ENCODE measurements at regions not wholly inside any gene's neighbourhood (a gene's known extent, or its start where the extent isn't known, plus 50 kb on each side); places are given as distances from the start of the nearest gene placed in this dataset.

- H3K4me3 ChIP-seq, result no peak overlapping the region
- H3K9me3 ChIP-seq, result peaks cover 2% of the 10 kb centered on the region; the same call in 1 of the 2 replicates
- H3K36me3 ChIP-seq, result no peaks in the 10 kb centered on the region
- H3K27me3 ChIP-seq, result no peaks in the 10 kb centered on the region
- no peak for DNase-seq
Observed at GRCh38 chr7:131011976-131012375, 278.0 kb upstream of the KLF14 start.

- H3K4me3 ChIP-seq, result no peak overlapping the region
- no peaks in the 10 kb centered on the region for H3K27me3 ChIP-seq
- peak; percentile 79 for DNase-seq
- H3K9me3 ChIP-seq, result peaks cover 2% of the 10 kb centered on the region; the same call in 1 of the 2 replicates
- no peaks in the 10 kb centered on the region for H3K36me3 ChIP-seq
Observed at GRCh38 chr7:131012477-131013031, 278.5 kb upstream of the KLF14 start.

GRCh38 chr7:131013716-131014115 is 279.7 kb upstream of the KLF14 start:
- Histone ChIP-seq H3K36me3 (no peaks in the 10 kb centered on the region), H3K27me3 (no peaks in the 10 kb centered on the region), H3K4me3 (no peak overlapping the region), H3K9me3 (peaks cover 2% of the 10 kb centered on the region; the same call in 1 of the 2 replicates)
- no peak for DNase-seq

- Histone ChIP-seq H3K4me3 (no peak overlapping the region), H3K36me3 (no peaks in the 10 kb centered on the region), H3K27me3 (no peaks in the 10 kb centered on the region), H3K9me3 (peaks cover 2% of the 10 kb centered on the region; the same call in 1 of the 2 replicates)
- DNase-seq, result no peak
Observed at GRCh38 chr7:131014906-131015656, 281.1 kb upstream of the KLF14 start.

- peak; percentile 43 for DNase-seq
- H3K9me3 ChIP-seq, result peaks cover 2% of the 10 kb centered on the region; the same call in 1 of the 2 replicates
- H3K4me3 ChIP-seq, result no peak overlapping the region
- no peaks in the 10 kb centered on the region for H3K27me3 ChIP-seq
- no peaks in the 10 kb centered on the region for H3K36me3 ChIP-seq
Observed at GRCh38 chr7:131015657-131015958, 281.6 kb upstream of the KLF14 start.

- Histone ChIP-seq H3K9me3 (peaks cover 2% of the 10 kb centered on the region; the same call in 1 of the 2 replicates), H3K4me3 (no peak overlapping the region), H3K36me3 (no peaks in the 10 kb centered on the region), H3K27me3 (no peaks in the 10 kb centered on the region)
- DNase-seq, result no peak
Observed at GRCh38 chr7:131016230-131016629, 282.2 kb upstream of the KLF14 start.

- no peak for DNase-seq
- Histone ChIP-seq H3K27me3 (no peaks in the 10 kb centered on the region), H3K9me3 (peaks cover 2% of the 10 kb centered on the region; the same call in 1 of the 2 replicates), H3K36me3 (no peaks in the 10 kb centered on the region), H3K4me3 (no peak overlapping the region)
Observed at GRCh38 chr7:131019351-131019750, 285.3 kb upstream of the KLF14 start.

- Histone ChIP-seq H3K27me3 (no peaks in the 10 kb centered on the region), H3K4me3 (no peak overlapping the region), H3K36me3 (no peaks in the 10 kb centered on the region), H3K9me3 (peaks cover under 1% of the 10 kb centered on the region; the same call in 1 of the 2 replicates)
- no peak for DNase-seq
Observed at GRCh38 chr7:131020759-131021261, 286.8 kb upstream of the KLF14 start.

GRCh38 chr7:131021460-131021859 is 287.5 kb upstream of the KLF14 start:
- H3K27me3 ChIP-seq, result no peaks in the 10 kb centered on the region
- H3K36me3 ChIP-seq, result no peaks in the 10 kb centered on the region
- DNase-seq, result no peak
- no peaks in the 10 kb centered on the region for H3K9me3 ChIP-seq
- no peak overlapping the region for H3K4me3 ChIP-seq

- Histone ChIP-seq H3K4me3 (no peak overlapping the region), H3K36me3 (no peaks in the 10 kb centered on the region), H3K9me3 (no peaks in the 10 kb centered on the region), H3K27me3 (no peaks in the 10 kb centered on the region)
- DNase-seq, result no peak
Observed at GRCh38 chr7:131021902-131022301, 287.9 kb upstream of the KLF14 start.

GRCh38 chr7:131026297-131027000 is 292.4 kb upstream of the KLF14 start:
- DNase-seq, result no peak
- Histone ChIP-seq H3K4me3 (no peak overlapping the region), H3K9me3 (no peaks in the 10 kb centered on the region)

GRCh38 chr7:131027287-131027773 is 293.3 kb upstream of the KLF14 start:
- peak; percentile 45 for DNase-seq
- Histone ChIP-seq H3K4me3 (no peak overlapping the region), H3K9me3 (no peaks in the 10 kb centered on the region), H3K36me3 (no peaks in the 10 kb centered on the region), H3K27me3 (no peaks in the 10 kb centered on the region)

More at GRCh38 chr7:131026297-131027000, 292.4 kb upstream of the KLF14 start:
- Histone ChIP-seq H3K36me3 (no peaks in the 10 kb centered on the region), H3K27me3 (no peaks in the 10 kb centered on the region)

- no peaks in the 10 kb centered on the region for H3K27me3 ChIP-seq
- H3K9me3 ChIP-seq, result no peaks in the 10 kb centered on the region
- no peaks in the 10 kb centered on the region for H3K36me3 ChIP-seq
Observed at GRCh38 chr7:131028295-131028694, 294.3 kb upstream of the KLF14 start.

GRCh38 chr7:131029002-131029401 is 295.0 kb upstream of the KLF14 start:
- Histone ChIP-seq H3K27me3 (no peaks in the 10 kb centered on the region), H3K4me3 (no peak overlapping the region), H3K9me3 (no peaks in the 10 kb centered on the region), H3K36me3 (no peaks in the 10 kb centered on the region)
- DNase-seq, result no peak

More at GRCh38 chr7:131028295-131028694, 294.3 kb upstream of the KLF14 start:
- DNase-seq, result no peak
- no peak overlapping the region for H3K4me3 ChIP-seq

- Histone ChIP-seq H3K27me3 (no peaks in the 10 kb centered on the region), H3K9me3 (no peaks in the 10 kb centered on the region), H3K4me3 (no peak overlapping the region), H3K36me3 (no peaks in the 10 kb centered on the region)
- no peak for DNase-seq
Observed at GRCh38 chr7:131031099-131031868, 296.4 kb upstream of the MKLN1 start.

GRCh38 chr7:131032786-131033185 is 294.9 kb upstream of the MKLN1 start:
- no peak for DNase-seq

More at GRCh38 chr7:131032786-131033185, 294.9 kb upstream of the MKLN1 start:
- H3K36me3 ChIP-seq, result no peaks in the 10 kb centered on the region
- H3K9me3 ChIP-seq, result no peaks in the 10 kb centered on the region
- H3K4me3 ChIP-seq, result no peak overlapping the region
- H3K27me3 ChIP-seq, result no peaks in the 10 kb centered on the region

All from MG63 (cell line).